Activated B cell treated with CpG ODN at 0.5 μM for 24 hours (primary cell): ENCODE measurements at regions not wholly inside any gene's neighbourhood (a gene's known extent, or its start where the extent isn't known, plus 50 kb on each side); places are given as distances from the start of the nearest gene placed in this dataset.

Experiments used
- ATAC-seq: fragments of 200-7000 bp; cut with Tn5 transposase; one replicate; pipeline ENCODE4 v1.10.0; 2021; ENCODE audit warnings: low read depth, mild to moderate bottlenecking, moderate library complexity
- CTCF ChIA-PET: fragments of 350-600 bp; sonication (Branson Sonifier 250); formaldehyde crosslinking; loops from one replicate; lab custom pipeline; 2021; ENCODE audit warnings: antibody characterized with exemption; lab: Charles Lee
- POLR2A ChIA-PET: fragments of 350-600 bp; sonication (Branson Sonifier 250); formaldehyde crosslinking; loops from one replicate; lab custom pipeline; 2021; ENCODE audit warnings: antibody characterized with exemption; lab: Charles Lee
- DNase-seq: peaks from one replicate; pipeline ENCODE4 v3.0.0; 2022
- H3K27ac Mint-ChIP-seq: one replicate; pipeline ENCODE4 v1.8.0; 2020; ENCODE audit warnings: mixed read lengths
- H3K27me3 Mint-ChIP-seq: one replicate; pipeline ENCODE4 v1.8.0; 2021; ENCODE audit warnings: mixed read lengths
- H3K36me3 Mint-ChIP-seq: one replicate; pipeline ENCODE4 v1.8.0; 2021; ENCODE audit warnings: low read depth, mixed read lengths
- H3K4me1 Mint-ChIP-seq: one replicate; pipeline ENCODE4 v1.8.0; 2021; ENCODE audit warnings: mixed read lengths
- H3K4me3 Mint-ChIP-seq: one replicate; pipeline ENCODE4 v1.8.0; 2020; ENCODE audit warnings: mild to moderate bottlenecking, mixed read lengths
- H3K9me3 Mint-ChIP-seq: one replicate; pipeline ENCODE4 v1.8.0; 2020; ENCODE audit warnings: mixed read lengths
- intact Hi-C: fragments of 100-400 bp; cut with micrococcal nuclease; formaldehyde crosslinking; loops from one replicate; pipeline ENCODE4 v1.15.1; 2024
- TF ChIP-seq, protein P1 (sequence below): fragments of 200-600 bp; IDR thresholded peaks from one replicate; pipeline ENCODE4 v1.8.0; 2022; ENCODE audit warnings: antibody characterized with exemption, mild to moderate bottlenecking

DNA sequence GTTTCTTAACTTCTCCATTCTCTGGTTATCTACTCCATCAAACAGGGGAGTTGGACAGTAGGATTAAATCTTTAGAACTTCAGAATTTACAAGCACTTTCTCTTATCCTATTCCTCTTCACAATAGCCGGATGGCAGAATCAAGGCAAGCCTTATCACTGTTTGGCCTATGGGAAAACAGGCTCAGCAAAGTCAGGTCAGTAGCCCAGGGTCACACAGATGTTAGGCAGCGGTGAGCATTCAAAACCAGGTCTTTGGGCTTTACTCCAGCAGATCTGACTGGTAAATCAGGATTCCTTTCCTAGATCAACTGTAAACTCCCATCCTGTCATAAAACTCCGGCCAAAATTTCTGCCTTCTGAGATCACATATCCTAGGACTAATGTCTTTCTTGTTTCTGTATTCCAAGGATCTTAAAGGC, 258.4 kb downstream of the OPA1 start:
- no peak for ATAC-seq
- no peak overlapping the region for H3K4me3 Mint-ChIP-seq
- H3K27me3 Mint-ChIP-seq, result peaks cover 2% of the 10 kb centered on the region
- no peaks in the 10 kb centered on the region for H3K4me1 Mint-ChIP-seq
- TF ChIP-seq, protein P1, sequence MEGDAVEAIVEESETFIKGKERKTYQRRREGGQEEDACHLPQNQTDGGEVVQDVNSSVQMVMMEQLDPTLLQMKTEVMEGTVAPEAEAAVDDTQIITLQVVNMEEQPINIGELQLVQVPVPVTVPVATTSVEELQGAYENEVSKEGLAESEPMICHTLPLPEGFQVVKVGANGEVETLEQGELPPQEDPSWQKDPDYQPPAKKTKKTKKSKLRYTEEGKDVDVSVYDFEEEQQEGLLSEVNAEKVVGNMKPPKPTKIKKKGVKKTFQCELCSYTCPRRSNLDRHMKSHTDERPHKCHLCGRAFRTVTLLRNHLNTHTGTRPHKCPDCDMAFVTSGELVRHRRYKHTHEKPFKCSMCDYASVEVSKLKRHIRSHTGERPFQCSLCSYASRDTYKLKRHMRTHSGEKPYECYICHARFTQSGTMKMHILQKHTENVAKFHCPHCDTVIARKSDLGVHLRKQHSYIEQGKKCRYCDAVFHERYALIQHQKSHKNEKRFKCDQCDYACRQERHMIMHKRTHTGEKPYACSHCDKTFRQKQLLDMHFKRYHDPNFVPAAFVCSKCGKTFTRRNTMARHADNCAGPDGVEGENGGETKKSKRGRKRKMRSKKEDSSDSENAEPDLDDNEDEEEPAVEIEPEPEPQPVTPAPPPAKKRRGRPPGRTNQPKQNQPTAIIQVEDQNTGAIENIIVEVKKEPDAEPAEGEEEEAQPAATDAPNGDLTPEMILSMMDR, result no peak
- intact Hi-C loops, result no loop called here
- POLR2A ChIA-PET, result no interaction called here
- no peaks in the 10 kb centered on the region for H3K9me3 Mint-ChIP-seq
- CTCF ChIA-PET, result no interaction called here
- H3K27ac Mint-ChIP-seq, result no peak overlapping the region
- H3K36me3 Mint-ChIP-seq, result no peaks in the 10 kb centered on the region
- no peak for DNase-seq

DNA sequence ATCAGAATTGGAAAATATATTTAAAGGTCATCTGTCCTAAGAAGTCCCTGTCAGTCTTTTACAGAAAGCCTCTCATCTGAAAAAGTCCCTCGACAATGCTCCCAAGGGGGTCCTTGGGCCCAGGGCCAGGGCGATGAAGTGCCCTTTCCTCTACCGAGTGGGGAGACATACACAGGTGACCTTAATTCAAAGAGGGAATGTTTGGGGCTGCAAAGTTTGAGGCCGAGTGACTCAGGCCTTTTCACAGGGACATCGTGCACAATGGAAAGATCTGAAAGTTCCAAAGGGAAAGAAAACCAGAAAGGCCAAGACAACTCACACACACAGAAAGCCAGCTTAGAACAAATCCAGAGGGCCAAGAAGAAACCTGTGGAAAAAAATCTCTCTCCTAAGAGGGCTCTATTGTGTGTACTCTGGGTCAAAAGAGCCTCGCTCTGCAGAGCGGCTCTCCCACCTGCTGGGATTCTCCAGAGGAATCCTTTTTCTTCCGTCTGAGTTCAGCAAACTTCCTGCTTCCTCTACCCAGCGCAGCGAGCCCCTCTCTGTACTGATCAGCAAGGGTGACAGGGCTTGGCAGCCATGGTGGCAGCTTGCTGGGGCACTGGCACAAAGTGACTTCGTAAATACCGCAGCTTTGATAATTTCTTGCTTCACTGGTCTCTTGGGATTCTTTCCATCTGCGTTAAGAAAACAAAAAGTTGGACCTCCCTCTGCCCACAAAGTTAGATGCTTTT, 259.1 kb downstream of the OPA1 start:
- TF ChIP-seq, protein P1, result no peak
- DNase-seq, result no peak
- intact Hi-C loops, result no loop called here
- ATAC-seq, result no peak
- ChIA-PET POLR2A (no interaction called here), CTCF (interaction anchor here (0.6 kb wide), 1 partner anchor 446 kb away, joined by 3 read pairs; no protein-coding TSS in a partner anchor)
- no peaks in the 10 kb centered on the region for H3K27me3 Mint-ChIP-seq
- H3K4me3 Mint-ChIP-seq, result no peak overlapping the region
- no peak overlapping the region for H3K27ac Mint-ChIP-seq
- H3K4me1 Mint-ChIP-seq, result no peaks in the 10 kb centered on the region
- no peaks in the 10 kb centered on the region for H3K36me3 Mint-ChIP-seq
- no peaks in the 10 kb centered on the region for H3K9me3 Mint-ChIP-seq

DNA sequence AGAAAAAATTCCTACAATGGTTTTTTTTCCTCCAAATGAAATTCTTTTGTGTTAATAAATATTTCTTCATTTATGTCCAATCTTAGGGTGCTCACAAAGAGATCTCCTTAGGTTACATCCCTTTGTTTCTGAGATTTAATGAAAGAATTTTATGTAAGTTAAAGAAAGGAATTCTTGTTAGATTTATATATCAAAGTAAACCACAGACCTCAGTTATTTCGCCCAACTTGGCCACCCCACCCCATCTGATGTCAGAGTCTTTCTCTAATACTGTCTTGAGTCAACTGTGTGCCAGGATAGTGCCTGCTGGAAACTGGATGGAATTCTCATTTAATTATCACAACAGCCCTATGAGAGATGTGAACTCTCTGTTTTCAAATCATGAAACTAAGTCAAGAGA, 259.9 kb downstream of the OPA1 start:
- no peak for DNase-seq
- Mint-ChIP-seq H3K9me3 (no peaks in the 10 kb centered on the region), H3K4me1 (no peaks in the 10 kb centered on the region), H3K27me3 (no peaks in the 10 kb centered on the region), H3K4me3 (no peak overlapping the region), H3K36me3 (no peaks in the 10 kb centered on the region), H3K27ac (no peak overlapping the region)
- intact Hi-C loops, result no loop called here
- ATAC-seq, result no peak
- TF ChIP-seq, protein P1, result no peak
- POLR2A ChIA-PET, result no interaction called here
- CTCF ChIA-PET, result no interaction called here

DNA sequence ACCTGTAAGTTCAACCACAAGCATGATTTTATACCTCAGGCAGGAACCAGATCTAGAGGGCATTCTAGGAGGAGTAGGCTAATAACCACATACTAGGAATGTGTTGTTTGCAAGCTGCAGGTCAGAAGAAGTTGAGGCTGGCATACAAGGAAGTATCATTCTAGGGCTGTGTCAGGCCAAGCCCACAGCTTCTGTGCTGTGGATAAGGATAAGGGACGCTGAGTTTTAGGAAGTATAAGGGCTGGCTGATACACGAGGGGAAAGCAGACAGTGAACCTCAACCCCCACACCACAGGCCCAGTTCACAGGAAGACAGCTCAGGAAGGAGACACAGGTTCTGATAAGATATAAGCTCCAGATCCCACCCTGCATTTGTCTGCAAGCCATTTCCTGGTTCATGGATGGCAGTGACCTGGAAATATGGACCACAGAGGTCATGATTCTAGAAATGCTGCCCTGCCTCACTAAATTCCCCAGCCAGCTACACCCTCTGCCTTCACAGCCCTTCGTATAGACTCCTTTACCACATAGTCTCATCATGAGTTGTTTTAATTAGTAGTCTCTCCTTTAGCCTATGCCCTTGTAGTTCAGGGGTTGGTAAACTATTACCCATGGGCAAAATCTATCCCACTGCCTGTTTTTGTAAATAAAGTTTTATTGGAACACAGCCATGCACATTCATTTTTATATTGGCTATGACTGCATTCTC, 260.7 kb downstream of the OPA1 start:
- Mint-ChIP-seq H3K36me3 (no peaks in the 10 kb centered on the region), H3K9me3 (no peaks in the 10 kb centered on the region), H3K4me3 (no peak overlapping the region), H3K4me1 (no peaks in the 10 kb centered on the region), H3K27me3 (no peaks in the 10 kb centered on the region), H3K27ac (no peak overlapping the region)
- ChIA-PET CTCF (no interaction called here), POLR2A (interaction anchor here (0.9 kb wide), 1 partner anchor 9 kb away, joined by 3 read pairs; no protein-coding TSS in a partner anchor)
- intact Hi-C loops, result no loop called here
- ATAC-seq, result no peak
- DNase-seq, result no peak
- TF ChIP-seq, protein P1, result no peak

DNA sequence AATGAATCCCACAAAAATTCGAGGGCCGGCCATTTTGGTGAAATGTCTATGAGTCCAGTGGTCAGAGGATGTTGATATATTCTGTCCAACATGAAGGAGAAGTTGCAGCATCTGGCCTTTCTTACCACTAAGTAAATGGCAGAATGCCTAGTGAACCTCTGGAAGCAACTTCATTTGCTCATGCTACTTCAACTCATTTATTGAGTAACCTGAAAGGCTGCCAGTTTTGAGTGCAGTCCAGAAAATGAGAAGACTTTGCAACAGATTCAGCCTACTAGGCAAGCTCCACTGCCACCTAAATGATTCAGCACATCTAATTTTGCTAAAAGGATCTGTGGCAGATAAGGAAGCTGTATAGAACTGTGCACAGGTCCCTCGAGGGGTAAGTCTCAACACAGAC, 265.0 kb downstream of the OPA1 start:
- no peaks in the 10 kb centered on the region for H3K27me3 Mint-ChIP-seq

More for the DNA sequence above, 265.0 kb downstream of the OPA1 start:
- intact Hi-C loops, result no loop called here
- POLR2A ChIA-PET, result no interaction called here
- TF ChIP-seq, protein P1, result no peak
- Mint-ChIP-seq H3K4me1 (no peaks in the 10 kb centered on the region), H3K9me3 (no peaks in the 10 kb centered on the region), H3K36me3 (no peaks in the 10 kb centered on the region), H3K27ac (no peak overlapping the region), H3K4me3 (no peak overlapping the region)
- no peak for DNase-seq
- ATAC-seq, result no peak
- CTCF ChIA-PET, result no interaction called here
